ENCODE measurements at regions not wholly inside any gene's neighbourhood (a gene's known extent, or its start where the extent isn't known, plus 50 kb on each side); places are given as distances from the start of the nearest gene placed in this dataset.

DNA sequence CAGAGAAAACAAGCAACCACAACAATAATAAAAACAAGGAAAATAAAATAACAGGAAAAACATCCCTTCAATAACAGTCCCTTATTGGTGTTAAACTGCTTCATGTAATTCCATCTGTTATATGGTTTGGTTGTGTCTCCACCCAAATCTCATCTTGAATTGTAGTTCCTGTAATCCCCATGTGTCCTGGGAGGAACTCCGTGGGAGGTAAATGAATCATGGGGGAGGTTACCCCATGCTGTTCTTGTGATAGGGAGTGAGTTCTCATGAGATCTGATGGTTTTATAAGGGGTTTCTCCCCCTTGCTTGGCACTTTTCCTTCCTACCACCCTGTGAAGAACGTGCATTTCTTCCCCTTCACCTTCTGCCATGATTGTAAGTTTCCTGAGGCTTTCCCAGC, 369.8 kb downstream of the TMEM232 start:
- DNase-seq (ENCODE audit: low read depth): no peak

DNA sequence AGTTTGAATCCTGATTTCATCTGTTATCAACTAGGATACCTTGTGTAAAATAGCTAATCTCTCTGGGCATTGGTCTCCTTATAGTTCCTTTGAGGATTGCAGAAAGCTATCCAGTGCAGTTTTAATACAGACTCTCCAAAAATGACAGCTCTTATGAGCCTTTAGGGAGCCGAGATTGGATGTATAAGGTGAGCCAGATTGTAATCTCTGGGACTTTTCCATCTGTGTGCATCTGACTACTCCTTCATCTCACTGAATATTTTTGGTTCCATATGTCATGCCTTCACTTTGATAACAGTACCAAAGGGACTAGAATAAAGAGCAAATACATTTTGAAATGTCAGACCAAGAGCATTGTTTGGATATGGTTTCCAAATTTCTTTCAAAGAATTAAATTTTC, 367.2 kb downstream of the TMEM232 start:
- DNase-seq (ENCODE audit: low read depth): no peak

DNA sequence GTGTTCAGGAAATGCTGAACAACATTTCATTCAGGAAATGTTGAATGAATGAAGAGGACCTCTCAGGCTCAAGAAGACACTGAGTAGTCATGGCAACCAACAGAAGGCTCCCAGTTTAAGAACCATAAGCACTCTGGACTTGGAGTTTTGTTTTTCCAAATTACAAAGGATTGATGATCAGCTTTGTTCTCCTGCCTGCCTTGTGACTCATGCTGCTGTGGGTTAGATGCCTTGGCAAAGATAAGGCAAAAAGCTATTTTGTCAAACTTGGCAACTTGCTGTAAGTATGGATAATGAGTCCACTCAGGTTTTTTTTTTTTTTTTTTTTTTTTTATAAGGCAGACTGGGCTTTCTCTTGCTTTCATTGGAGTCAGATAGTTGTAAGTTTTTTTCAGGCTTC, 365.0 kb downstream of the TMEM232 start:
- no peak for DNase-seq (ENCODE audit: low read depth)

DNA sequence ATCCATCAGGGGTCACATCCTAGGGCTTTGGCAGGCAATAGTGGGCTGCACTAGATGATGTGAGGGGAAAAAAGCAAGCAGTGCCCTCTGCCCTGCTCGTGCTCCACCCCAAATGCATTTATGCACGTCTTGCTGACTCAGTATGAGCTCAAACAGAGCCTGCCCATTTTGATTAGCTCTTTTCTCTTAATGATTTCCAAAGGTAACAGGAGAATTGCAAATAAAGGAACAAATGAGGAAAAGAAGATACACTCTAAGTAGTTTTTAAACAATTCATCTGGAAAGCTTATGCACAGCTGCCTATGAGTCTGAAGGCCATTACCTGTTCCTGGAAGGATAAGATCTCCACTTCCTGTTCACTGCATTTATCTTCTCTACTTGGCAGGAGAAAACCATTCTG, 364.2 kb downstream of the TMEM232 start:
- no peak for DNase-seq (ENCODE audit: low read depth)

DNA sequence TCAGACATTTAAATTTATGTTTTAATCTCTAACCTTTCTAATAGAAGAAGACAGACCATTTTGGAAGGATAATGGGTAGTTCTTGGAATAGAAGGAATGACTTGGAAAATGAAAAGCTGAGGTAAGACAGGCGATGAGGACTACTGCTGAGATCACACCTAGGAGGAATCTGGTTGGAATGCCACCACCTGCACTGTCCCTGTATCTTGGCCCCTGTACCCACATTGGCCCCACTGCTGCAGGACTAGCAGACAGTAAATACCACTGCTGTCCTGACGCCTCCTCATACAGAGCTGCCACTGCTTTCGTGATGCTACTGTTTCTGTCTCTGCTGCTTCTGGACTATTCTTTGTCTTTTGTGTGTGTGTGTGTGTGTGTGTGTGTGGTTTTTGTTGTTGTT, 359.8 kb downstream of the TMEM232 start:
- DNase-seq (ENCODE audit: low read depth): no peak
